Body of pancreas (tissue), 4 donors: ENCODE measurements at regions not wholly inside any gene's neighbourhood (a gene's known extent, or its start where the extent isn't known, plus 50 kb on each side); places are given as distances from the start of the nearest gene placed in this dataset.

ENCODE experiments used
- POLR2A ChIP-seq, 3 donors: fragments of 450-650 bp; IDR thresholded peaks; one replicate each; pipeline ENCODE4 v1.6.1; 2016; ENCODE audit warnings: antibody characterized with exemption in 3 of 3, mild to moderate bottlenecking in 2 of 3
- TF ChIP-seq, protein P1 (sequence below), 7 experiments: fragments of 450-650 bp in 4 of 7; fragments of 200-600 bp in 3 of 7; sonication (generic) in 3 of 7; IDR thresholded peaks; one replicate each; pipeline ENCODE4 v1.5.1; 2016 to 2019; ENCODE audit warnings: antibody characterized with exemption in 7 of 7

GRCh38 chr18:78725426-78725825, 254.2 kb upstream of the SALL3 start:
- TF ChIP-seq POLR2A (IDR thresholded peaks at IDR 0.05) = no peak
- TF ChIP-seq, protein P1, sequence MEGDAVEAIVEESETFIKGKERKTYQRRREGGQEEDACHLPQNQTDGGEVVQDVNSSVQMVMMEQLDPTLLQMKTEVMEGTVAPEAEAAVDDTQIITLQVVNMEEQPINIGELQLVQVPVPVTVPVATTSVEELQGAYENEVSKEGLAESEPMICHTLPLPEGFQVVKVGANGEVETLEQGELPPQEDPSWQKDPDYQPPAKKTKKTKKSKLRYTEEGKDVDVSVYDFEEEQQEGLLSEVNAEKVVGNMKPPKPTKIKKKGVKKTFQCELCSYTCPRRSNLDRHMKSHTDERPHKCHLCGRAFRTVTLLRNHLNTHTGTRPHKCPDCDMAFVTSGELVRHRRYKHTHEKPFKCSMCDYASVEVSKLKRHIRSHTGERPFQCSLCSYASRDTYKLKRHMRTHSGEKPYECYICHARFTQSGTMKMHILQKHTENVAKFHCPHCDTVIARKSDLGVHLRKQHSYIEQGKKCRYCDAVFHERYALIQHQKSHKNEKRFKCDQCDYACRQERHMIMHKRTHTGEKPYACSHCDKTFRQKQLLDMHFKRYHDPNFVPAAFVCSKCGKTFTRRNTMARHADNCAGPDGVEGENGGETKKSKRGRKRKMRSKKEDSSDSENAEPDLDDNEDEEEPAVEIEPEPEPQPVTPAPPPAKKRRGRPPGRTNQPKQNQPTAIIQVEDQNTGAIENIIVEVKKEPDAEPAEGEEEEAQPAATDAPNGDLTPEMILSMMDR (IDR thresholded peaks at IDR 0.05) = no peak
